ENCODE measurements at regions not wholly inside any gene's neighbourhood (a gene's known extent, or its start where the extent isn't known, plus 50 kb on each side); places are given as distances from the start of the nearest gene placed in this dataset.

DNA sequence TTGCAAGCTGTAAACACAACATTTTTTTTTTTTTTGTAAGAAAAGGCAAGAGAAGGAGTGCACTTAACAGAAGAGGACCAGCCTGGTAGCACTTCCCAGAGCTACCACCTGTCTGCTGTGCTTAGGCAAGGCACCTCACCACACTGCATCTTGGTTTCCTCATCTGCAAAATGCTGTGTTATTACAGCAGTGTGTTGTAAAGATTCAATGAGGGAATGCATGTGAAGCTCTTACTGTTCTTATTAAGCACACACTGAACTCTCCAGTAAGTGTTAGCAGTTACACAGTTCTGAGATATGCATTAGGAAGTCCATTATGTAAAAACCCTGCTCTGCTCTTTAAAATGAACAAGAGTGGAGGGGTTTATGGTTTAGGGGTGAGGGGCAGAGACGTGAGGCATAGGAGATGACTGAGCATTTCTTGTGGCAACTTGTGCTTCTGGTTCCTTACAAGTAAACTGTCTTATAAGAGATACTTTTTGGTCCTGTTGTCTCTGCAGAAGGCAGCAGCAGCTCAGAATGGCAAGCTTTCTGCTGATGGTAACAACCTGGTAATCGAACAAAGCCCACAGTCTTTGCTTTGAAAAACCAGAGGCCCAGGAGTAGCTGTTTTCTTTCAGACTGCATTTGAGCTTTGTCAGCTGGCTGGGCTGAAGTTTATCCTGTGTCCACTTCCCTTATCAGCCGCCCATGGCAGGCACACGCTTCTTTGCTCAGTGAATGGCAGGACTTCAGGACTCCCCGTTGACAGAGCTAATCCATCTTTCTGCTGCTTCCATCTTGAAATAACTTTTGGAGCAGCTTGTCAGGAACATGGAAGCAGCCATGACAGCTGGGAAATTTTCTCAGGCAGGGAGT is 98.8 kb upstream of the BMPER start:
- no peaks in the 10 kb centered on the region for H3K27me3 ChIP-seq
- TF ChIP-seq, protein P1, sequence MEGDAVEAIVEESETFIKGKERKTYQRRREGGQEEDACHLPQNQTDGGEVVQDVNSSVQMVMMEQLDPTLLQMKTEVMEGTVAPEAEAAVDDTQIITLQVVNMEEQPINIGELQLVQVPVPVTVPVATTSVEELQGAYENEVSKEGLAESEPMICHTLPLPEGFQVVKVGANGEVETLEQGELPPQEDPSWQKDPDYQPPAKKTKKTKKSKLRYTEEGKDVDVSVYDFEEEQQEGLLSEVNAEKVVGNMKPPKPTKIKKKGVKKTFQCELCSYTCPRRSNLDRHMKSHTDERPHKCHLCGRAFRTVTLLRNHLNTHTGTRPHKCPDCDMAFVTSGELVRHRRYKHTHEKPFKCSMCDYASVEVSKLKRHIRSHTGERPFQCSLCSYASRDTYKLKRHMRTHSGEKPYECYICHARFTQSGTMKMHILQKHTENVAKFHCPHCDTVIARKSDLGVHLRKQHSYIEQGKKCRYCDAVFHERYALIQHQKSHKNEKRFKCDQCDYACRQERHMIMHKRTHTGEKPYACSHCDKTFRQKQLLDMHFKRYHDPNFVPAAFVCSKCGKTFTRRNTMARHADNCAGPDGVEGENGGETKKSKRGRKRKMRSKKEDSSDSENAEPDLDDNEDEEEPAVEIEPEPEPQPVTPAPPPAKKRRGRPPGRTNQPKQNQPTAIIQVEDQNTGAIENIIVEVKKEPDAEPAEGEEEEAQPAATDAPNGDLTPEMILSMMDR (IDR thresholded peaks at IDR 0.05): no peak
- TF ChIP-seq POLR2A (IDR thresholded peaks at IDR 0.05) (no peak), EP300 (IDR thresholded peaks at IDR 0.05) (no peak)
- no peaks in the 10 kb centered on the region for H3K9me3 ChIP-seq
- WGBS, 3 donors: 21 to 29% (median 28%) methylated on average over 5 of the region's 5 CpGs
- peak in 3 of 5 donors; percentile 22 to 36 (median 31) for DNase-seq
- H3K4me1 ChIP-seq (ENCODE audit: insufficient read depth): peaks cover 12% of the 10 kb centered on the region
- peak overlapping the region in 1 of 2 donors; percentile 8 for H3K27ac ChIP-seq
- no peaks in the 10 kb centered on the region for H3K36me3 ChIP-seq
- no peak overlapping the region for H3K4me3 ChIP-seq
- intact Hi-C loops (cut with DNase I): no loop called here

DNA sequence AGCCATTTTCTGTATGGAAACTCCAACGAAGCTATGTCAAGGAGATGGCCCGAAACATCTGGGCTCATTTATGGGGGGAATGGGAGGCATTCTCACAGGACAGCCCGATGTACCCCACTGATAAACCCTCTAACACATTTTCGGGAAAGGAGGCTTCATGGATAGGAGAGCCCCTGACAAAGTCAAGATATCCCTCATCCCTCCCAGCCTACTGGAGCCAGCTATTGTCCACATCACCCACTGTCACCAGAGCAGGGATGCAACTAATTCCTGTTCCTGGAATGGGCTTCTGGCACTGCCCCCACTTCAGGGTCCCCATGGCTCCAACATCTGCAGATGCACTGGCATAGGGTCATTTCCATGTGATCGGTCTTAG is 98.2 kb upstream of the BMPER start:
- TF ChIP-seq, protein P1 (IDR thresholded peaks at IDR 0.05): no peak
- TF ChIP-seq EP300 (IDR thresholded peaks at IDR 0.05) (no peak), POLR2A (IDR thresholded peaks at IDR 0.05) (no peak)
- DNase-seq: no peak
- Histone ChIP-seq H3K36me3 (no peaks in the 10 kb centered on the region), H3K9me3 (no peaks in the 10 kb centered on the region), H3K4me1 (ENCODE audit: insufficient read depth) (peaks cover 12% of the 10 kb centered on the region), H3K27ac (peak overlapping the region in 1 of 2 donors; percentile 8), H3K4me3 (no peak overlapping the region), H3K27me3 (no peaks in the 10 kb centered on the region)
- intact Hi-C loops (cut with DNase I): no loop called here
- 59 to 61% (median 61%) methylated on average over 5 of the region's 5 CpGs for WGBS, 3 donors

DNA sequence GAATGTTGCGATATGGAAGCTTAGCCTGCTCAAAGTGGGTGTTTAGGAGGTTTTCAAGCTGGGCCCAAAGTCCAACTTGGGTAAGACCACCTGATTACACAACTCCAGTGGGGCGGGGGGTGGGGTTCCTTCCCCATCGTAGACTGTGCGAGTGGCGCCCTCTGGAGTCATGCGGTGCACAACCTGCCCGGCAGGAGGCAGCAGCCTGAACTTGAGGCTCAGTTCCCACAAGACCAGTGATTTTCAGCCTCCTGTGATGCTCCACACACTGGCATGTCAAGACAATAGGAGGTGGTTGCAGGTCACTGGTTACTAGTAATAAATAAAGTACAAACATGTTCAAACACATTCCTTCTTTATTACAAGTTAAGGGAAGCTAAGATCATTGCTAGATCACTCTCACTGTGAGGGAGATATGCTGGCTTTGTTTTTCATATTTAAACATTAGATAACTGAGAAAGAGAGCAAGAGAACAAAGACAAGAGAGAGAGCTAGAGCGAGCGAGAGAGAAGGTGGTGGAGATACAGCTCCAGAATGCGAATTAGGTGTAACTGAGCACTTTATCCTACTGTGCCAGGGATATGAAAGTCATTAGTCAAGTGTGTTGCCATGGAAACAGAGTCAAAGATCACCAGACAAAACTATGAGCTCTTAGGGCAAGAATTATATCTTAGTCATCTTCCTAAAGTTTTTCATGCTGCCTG is 97.4 kb upstream of the BMPER start:
- intact Hi-C loops (cut with DNase I): no loop called here
- H3K27me3 ChIP-seq: no peaks in the 10 kb centered on the region
- H3K9me3 ChIP-seq: no peaks in the 10 kb centered on the region
- no peak for TF ChIP-seq POLR2A (IDR thresholded peaks at IDR 0.05)
- TF ChIP-seq EP300 (IDR thresholded peaks at IDR 0.05): no peak
- TF ChIP-seq, protein P1 (IDR thresholded peaks at IDR 0.05): no peak
- DNase-seq: peak in 1 of 5 donors; percentile 22
- no peak overlapping the region for H3K27ac ChIP-seq
- peaks cover 12% of the 10 kb centered on the region for H3K4me1 ChIP-seq (ENCODE audit: insufficient read depth)
- no peaks in the 10 kb centered on the region for H3K36me3 ChIP-seq
- 70 to 78% (median 73%) methylated on average over 10 of the region's 10 CpGs for WGBS, 3 donors
- no peak overlapping the region for H3K4me3 ChIP-seq

DNA sequence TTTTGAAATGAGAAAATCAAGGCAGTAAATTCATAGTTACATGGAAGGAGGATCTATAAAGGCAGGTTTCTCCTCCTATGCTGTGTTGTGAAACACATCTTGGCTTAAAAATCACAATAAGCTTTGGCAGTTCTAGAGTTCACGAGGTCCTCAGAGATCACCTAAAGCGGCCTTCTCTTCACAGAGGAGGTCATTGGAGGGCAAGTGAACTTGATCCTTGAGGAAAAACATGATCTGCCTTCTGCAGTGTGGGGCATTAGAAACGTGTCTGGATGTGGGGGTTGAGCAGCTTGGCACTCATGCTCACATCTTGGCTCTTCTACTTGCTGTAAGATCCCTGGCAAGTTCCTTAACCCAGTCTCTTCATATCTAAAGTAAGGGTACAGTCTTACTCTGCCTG is 96.1 kb upstream of the BMPER start:
- no peak overlapping the region for H3K27ac ChIP-seq
- DNase-seq: no peak
- H3K9me3 ChIP-seq: no peaks in the 10 kb centered on the region
- 43 to 54% (median 53%) methylated on average over 3 of the region's 3 CpGs for WGBS, 3 donors
- H3K27me3 ChIP-seq: no peaks in the 10 kb centered on the region
- H3K4me3 ChIP-seq: no peak overlapping the region
- H3K4me1 ChIP-seq (ENCODE audit: insufficient read depth): peaks cover 18% of the 10 kb centered on the region
- H3K36me3 ChIP-seq: no peaks in the 10 kb centered on the region
- no peak for TF ChIP-seq POLR2A (IDR thresholded peaks at IDR 0.05)
- TF ChIP-seq, protein P1 (IDR thresholded peaks at IDR 0.05): no peak
- no peak for TF ChIP-seq EP300 (IDR thresholded peaks at IDR 0.05)
- intact Hi-C loops (cut with DNase I): no loop called here
